ENCODE measurements at regions not wholly inside any gene's neighbourhood (a gene's known extent, or its start where the extent isn't known, plus 50 kb on each side); places are given as distances from the start of the nearest gene placed in this dataset.

GRCh38 chr2:221943076-221943810 lies 355.6 kb downstream of the PAX3 start:
- TF ChIP-seq POLR2A (IDR thresholded peaks at IDR 0.05): no peak
- TF ChIP-seq, protein P1, sequence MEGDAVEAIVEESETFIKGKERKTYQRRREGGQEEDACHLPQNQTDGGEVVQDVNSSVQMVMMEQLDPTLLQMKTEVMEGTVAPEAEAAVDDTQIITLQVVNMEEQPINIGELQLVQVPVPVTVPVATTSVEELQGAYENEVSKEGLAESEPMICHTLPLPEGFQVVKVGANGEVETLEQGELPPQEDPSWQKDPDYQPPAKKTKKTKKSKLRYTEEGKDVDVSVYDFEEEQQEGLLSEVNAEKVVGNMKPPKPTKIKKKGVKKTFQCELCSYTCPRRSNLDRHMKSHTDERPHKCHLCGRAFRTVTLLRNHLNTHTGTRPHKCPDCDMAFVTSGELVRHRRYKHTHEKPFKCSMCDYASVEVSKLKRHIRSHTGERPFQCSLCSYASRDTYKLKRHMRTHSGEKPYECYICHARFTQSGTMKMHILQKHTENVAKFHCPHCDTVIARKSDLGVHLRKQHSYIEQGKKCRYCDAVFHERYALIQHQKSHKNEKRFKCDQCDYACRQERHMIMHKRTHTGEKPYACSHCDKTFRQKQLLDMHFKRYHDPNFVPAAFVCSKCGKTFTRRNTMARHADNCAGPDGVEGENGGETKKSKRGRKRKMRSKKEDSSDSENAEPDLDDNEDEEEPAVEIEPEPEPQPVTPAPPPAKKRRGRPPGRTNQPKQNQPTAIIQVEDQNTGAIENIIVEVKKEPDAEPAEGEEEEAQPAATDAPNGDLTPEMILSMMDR (IDR thresholded peaks at IDR 0.05): no peak
